K562 (cell line): ENCODE measurements at regions not wholly inside any gene's neighbourhood (a gene's known extent, or its start where the extent isn't known, plus 50 kb on each side); places are given as distances from the start of the nearest gene placed in this dataset.

ENCODE experiments used
- ARID2 ChIP-seq: fragments of 450-650 bp; IDR thresholded peaks from 2 replicates; pipeline ENCODE4 v1.6.1; 2017; ENCODE audit warnings: antibody characterized with exemption, mild to moderate bottlenecking
- FOXM1 ChIP-seq, 2 experiments: fragments of 450-650 bp in 1 of 2; sonication (generic) in 1 of 2; formaldehyde crosslinking in 1 of 2; IDR thresholded peaks; 2 replicates each; pipeline versions ENCODE4 v1.6.1 to v1.9.0; 2017 to 2022; ENCODE audit warnings: low read depth in 2 of 2, mild to moderate bottlenecking in 2 of 2, missing genetic modification reagents in 1 of 2, moderate library complexity in 1 of 2
- SAFB ChIP-seq: fragments of 200-400 bp; formaldehyde crosslinking; IDR thresholded peaks from 2 replicates; pipeline ENCODE4 v1.6.1; 2017; ENCODE audit warnings: low read depth, low read length, borderline replicate concordance
- SMAD4 ChIP-seq: fragments of 250-450 bp; sonication (Bioruptor Pico); conservative IDR thresholded peaks from 2 replicates; pipeline ENCODE4 v1.8.0; 2021; ENCODE audit warnings: inconsistent platforms, mild to moderate bottlenecking, moderate library complexity
- TGIF2 ChIP-seq: sonication (generic); formaldehyde crosslinking; IDR thresholded peaks from 2 replicates; pipeline ENCODE4 v1.8.1; 2022; ENCODE audit warnings: mild to moderate bottlenecking, missing genetic modification reagents, moderate library complexity
- ZNF124 ChIP-seq: sonication (generic); formaldehyde crosslinking; IDR thresholded peaks from 2 replicates; pipeline ENCODE4 v1.8.1; 2022; ENCODE audit warnings: missing genetic modification reagents
- ZNF140 ChIP-seq: fragments of 250-450 bp; sonication (Bioruptor Pico); IDR thresholded peaks from 2 replicates; pipeline ENCODE4 v1.8.0; 2021; ENCODE audit warnings: moderate library complexity, mild to moderate bottlenecking, inconsistent platforms
- TF ChIP-seq, protein P1 (sequence below), 3 experiments: IDR thresholded peaks in 2 of 3; conservative IDR thresholded peaks in 1 of 3; 2 replicates each; pipeline ENCODE4 v1.5.1; 2011 to 2012; ENCODE audit warnings: low read length in 3 of 3, mild to moderate bottlenecking in 3 of 3, control low read depth in 2 of 3, improper control_type of control experiment in 1 of 3, inconsistent platforms in 1 of 3, low read depth in 1 of 3, mixed read lengths in 1 of 3, moderate library complexity in 1 of 3; ENCODE audit not compliant: insufficient read depth in 2 of 3

DNA sequence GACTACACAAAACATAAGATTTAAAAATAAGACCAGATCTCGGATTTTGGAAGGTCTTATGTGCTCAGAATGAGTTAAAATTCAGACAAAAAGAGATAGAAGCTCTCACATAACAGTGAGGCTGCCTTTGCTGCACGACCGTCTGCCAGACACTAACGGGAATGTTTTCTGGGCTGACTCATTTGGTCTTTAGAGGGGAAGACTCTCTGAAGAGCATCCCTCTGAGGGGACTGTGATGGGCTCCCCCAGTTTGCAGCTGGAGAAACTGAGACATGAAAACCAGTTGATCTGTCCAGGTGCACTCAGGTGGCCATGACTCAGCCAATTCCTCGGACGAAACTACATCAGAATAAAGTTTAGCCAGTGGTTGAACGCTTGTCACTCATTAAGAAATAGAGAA is 153.9 kb downstream of the RNASET2 start:
- TF ChIP-seq FOXM1 (IDR thresholded peaks at IDR 0.05; ENCODE audit: low read depth) (no peak), FOXM1 (CRISPR knock-in tag; IDR thresholded peaks at IDR 0.05; ENCODE audit: low read depth) (no peak), ZNF124 (no peak), ARID2 (no peak), ZNF140 (no peak), SAFB (no peak), SMAD4 (CRISPR knock-in tag) (no peak), TGIF2 (CRISPR knock-in tag) (no peak)
- TF ChIP-seq, protein P1, sequence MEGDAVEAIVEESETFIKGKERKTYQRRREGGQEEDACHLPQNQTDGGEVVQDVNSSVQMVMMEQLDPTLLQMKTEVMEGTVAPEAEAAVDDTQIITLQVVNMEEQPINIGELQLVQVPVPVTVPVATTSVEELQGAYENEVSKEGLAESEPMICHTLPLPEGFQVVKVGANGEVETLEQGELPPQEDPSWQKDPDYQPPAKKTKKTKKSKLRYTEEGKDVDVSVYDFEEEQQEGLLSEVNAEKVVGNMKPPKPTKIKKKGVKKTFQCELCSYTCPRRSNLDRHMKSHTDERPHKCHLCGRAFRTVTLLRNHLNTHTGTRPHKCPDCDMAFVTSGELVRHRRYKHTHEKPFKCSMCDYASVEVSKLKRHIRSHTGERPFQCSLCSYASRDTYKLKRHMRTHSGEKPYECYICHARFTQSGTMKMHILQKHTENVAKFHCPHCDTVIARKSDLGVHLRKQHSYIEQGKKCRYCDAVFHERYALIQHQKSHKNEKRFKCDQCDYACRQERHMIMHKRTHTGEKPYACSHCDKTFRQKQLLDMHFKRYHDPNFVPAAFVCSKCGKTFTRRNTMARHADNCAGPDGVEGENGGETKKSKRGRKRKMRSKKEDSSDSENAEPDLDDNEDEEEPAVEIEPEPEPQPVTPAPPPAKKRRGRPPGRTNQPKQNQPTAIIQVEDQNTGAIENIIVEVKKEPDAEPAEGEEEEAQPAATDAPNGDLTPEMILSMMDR (IDR thresholded peaks at IDR 0.05 in 2 of 3, conservative IDR thresholded peaks at IDR 0.05 in 1 of 3; ENCODE audit: insufficient read depth in 2 of 3, low read depth in 1 of 3, low read length in 3 of 3): no peak
